HCT116 (cell line): ENCODE measurements at regions not wholly inside any gene's neighbourhood (a gene's known extent, or its start where the extent isn't known, plus 50 kb on each side); places are given as distances from the start of the nearest gene placed in this dataset.

ENCODE experiments used
- ATAC-seq: fragments of 200-7000 bp; cut with Tn5 transposase; 2 replicates; pipeline ENCODE4 v1.9.1; 2020; ENCODE audit warnings: mild to moderate bottlenecking, moderate library complexity
- BruUV-seq: library from RNA; stranded (reverse); fragments of 400-500 nt; replicated peaks from 2 replicates; lab custom pipeline; 2021; lab: Mats Ljungman, UMichigan
- CTCF ChIA-PET: fragments of 300-600 bp; sonication (Branson Sonifier 250); formaldehyde crosslinking; loops from one replicate; lab custom pipeline; 2021; ENCODE audit warnings: antibody characterized with exemption; lab: Charles Lee
- POLR2A ChIA-PET: fragments of 300-600, 350-600 bp; sonication (Branson Sonifier 250); formaldehyde crosslinking; loops from one replicate; lab custom pipeline; 2021; ENCODE audit warnings: antibody characterized with exemption; lab: Charles Lee
- RAD21 ChIA-PET, 2 experiments: fragments of 300-600 bp; sonication (Branson Sonifier 250); formaldehyde crosslinking; loops; one replicate each; lab custom pipeline; 2023; ENCODE audit warnings: low total read pairs in 2 of 2; ENCODE audit not compliant: uncharacterized antibody in 2 of 2, unreplicated experiment in 2 of 2, low non-redundant PET in 1 of 2; lab: Charles Lee
- DNase-seq: peaks from one replicate; pipeline ENCODE4 v3.0.0-alpha.2; 2010; ENCODE audit warnings: low read depth, low spot score
- H2AFZ ChIP-seq: fragments of 200-600 bp; shearing (Covaris generic), sonication (generic); 2 replicates; pipeline ENCODE4 v1.6.1; 2017; ENCODE audit warnings: low read depth, mixed run types, mixed read lengths, antibody characterized with exemption, low read length; ENCODE audit not compliant: poor library complexity, severe bottlenecking
- H3K27ac ChIP-seq: 2 replicates; pipeline ENCODE4 v1.5.1; 2012; ENCODE audit warnings: low read depth, low read length
- H3K27me3 ChIP-seq: fragments of 200-600 bp; sonication (generic); 2 replicates; pipeline ENCODE4 v1.6.1; 2016; ENCODE audit warnings: mixed run types, low read length, mixed read lengths; ENCODE audit not compliant: insufficient read depth
- H3K36me3 ChIP-seq, 2 experiments: fragments of 200-500 bp in 1 of 2; fragments of 200-600 bp in 1 of 2; sonication (Bioruptor generic) in 1 of 2; sonication (generic) in 1 of 2; 2 replicates each; pipeline versions ENCODE4 v1.5.1 to v1.6.1; 2014 to 2016; ENCODE audit warnings: low read length in 2 of 2, inconsistent platforms in 1 of 2, mixed read lengths in 1 of 2, mixed run types in 1 of 2; ENCODE audit not compliant: insufficient read depth in 2 of 2, control insufficient read depth in 1 of 2
- H3K4me1 ChIP-seq, 2 experiments: fragments of 200-600 bp in 1 of 2; sonication (generic) in 1 of 2; 2 replicates each; pipeline versions ENCODE4 v1.5.1 to v1.6.1; 2012 to 2017; ENCODE audit warnings: low read length in 2 of 2, inconsistent platforms in 1 of 2, mild to moderate bottlenecking in 1 of 2, mixed read lengths in 1 of 2, mixed run types in 1 of 2, moderate library complexity in 1 of 2; ENCODE audit not compliant: insufficient read depth in 2 of 2, control insufficient read depth in 1 of 2
- H3K4me2 ChIP-seq: fragments of 200-600 bp; sonication (generic); 2 replicates; pipeline ENCODE4 v1.6.1; 2017; ENCODE audit warnings: mixed run types, low read length, mixed read lengths
- H3K4me3 ChIP-seq, 2 experiments: fragments of 200-600 bp in 1 of 2; sonication (generic) in 1 of 2; replicated peaks in 1 of 2; 2 replicates each; pipeline ENCODE4 v1.5.1; 2011 to 2016; ENCODE audit warnings: low read length in 2 of 2, control low read depth in 1 of 2, low read depth in 1 of 2, mild to moderate bottlenecking in 1 of 2, mixed read lengths in 1 of 2, mixed run types in 1 of 2
- H3K79me2 ChIP-seq: fragments of 200-600 bp; sonication (generic); 2 replicates; pipeline ENCODE4 v1.6.1; 2017; ENCODE audit warnings: mild to moderate bottlenecking, mixed run types, low read length, moderate library complexity, mixed read lengths; ENCODE audit not compliant: insufficient read depth
- H3K9ac ChIP-seq: fragments of 200-600 bp; sonication (generic); 2 replicates; pipeline ENCODE4 v1.6.1; 2016; ENCODE audit warnings: low read length, mixed read lengths
- H3K9me2 ChIP-seq: fragments of 200-600 bp; sonication (generic), shearing (Covaris generic); 2 replicates; pipeline ENCODE4 v1.6.1; 2017; ENCODE audit warnings: mixed run types, mild to moderate bottlenecking, moderate library complexity; ENCODE audit not compliant: insufficient read depth
- H3K9me3 ChIP-seq, 2 experiments: fragments of 200-500 bp in 1 of 2; fragments of 200-600 bp in 1 of 2; sonication (Bioruptor generic) in 1 of 2; sonication (generic) in 1 of 2; 2 replicates each; pipeline ENCODE4 v1.6.1; 2014 to 2017; ENCODE audit warnings: low read length in 2 of 2, mixed read lengths in 2 of 2, inconsistent platforms in 1 of 2, low read depth in 1 of 2, mild to moderate bottlenecking in 1 of 2, mixed run types in 1 of 2, moderate library complexity in 1 of 2; ENCODE audit not compliant: control insufficient read depth in 1 of 2, insufficient read depth in 1 of 2
- H4K20me1 ChIP-seq: fragments of 200-600 bp; sonication (generic), shearing (Covaris generic); 2 replicates; pipeline ENCODE4 v1.6.1; 2017; ENCODE audit warnings: mixed run types, mild to moderate bottlenecking, moderate library complexity; ENCODE audit not compliant: insufficient read depth
- CBX3 ChIP-seq: IDR thresholded peaks from 2 replicates; pipeline ENCODE4 v1.6.1; 2012; ENCODE audit warnings: low read depth
- POLR2AphosphoS5 ChIP-seq: IDR thresholded peaks from 2 replicates; pipeline ENCODE4 v1.6.1; 2011; ENCODE audit warnings: mild to moderate bottlenecking, low read depth, low read length, moderate library complexity
- SP1 ChIP-seq: IDR thresholded peaks from 2 replicates; pipeline ENCODE4 v1.6.1; 2012; ENCODE audit warnings: low read depth
- ZFX ChIP-seq: fragments of 450-650 bp; IDR thresholded peaks from 2 replicates; pipeline ENCODE4 v1.6.1; 2017
- intact Hi-C: fragments of 100-400 bp; cut with micrococcal nuclease; formaldehyde crosslinking; loops from 2 replicates; pipeline ENCODE4 v1.10.0; 2022
- TF ChIP-seq, protein P1 (sequence below): IDR thresholded peaks from 2 replicates; pipeline ENCODE4 v1.6.1; 2012
- TF ChIP-seq, protein P2 (sequence below): IDR thresholded peaks from 2 replicates; pipeline ENCODE4 v1.6.1; 2012; ENCODE audit warnings: low read depth

DNA sequence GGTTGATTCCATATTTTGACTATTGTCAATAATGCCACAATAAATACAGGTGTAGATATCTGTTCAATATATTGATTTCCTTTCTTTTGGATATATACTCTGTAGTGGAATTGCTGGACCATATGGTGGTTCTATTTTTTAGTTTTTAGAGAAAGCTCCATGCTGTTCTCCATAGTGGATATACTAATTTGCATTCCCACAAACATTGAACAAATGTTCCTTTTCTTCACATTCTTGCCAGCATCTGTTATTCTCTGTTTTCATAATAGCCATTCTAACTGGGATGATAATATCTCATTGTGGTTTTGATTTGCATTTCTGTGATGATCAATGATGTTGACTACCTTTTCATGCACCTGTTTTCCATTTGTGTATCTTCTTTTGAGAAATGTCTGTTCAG lies 973.7 kb downstream of the REEP3 start:
- CTCF ChIA-PET: no interaction called here
- no peaks in the 10 kb centered on the region for H3K9me2 ChIP-seq
- H3K79me2 ChIP-seq: no peaks in the 10 kb centered on the region
- H3K27me3 ChIP-seq: no peaks in the 10 kb centered on the region
- RAD21 ChIA-PET: no interaction called here
- BruUV-seq: no TSS peak
- no peaks in the 10 kb centered on the region for H3K9me3 ChIP-seq
- POLR2A ChIA-PET: no interaction called here
- H3K9ac ChIP-seq: no peak overlapping the region
- ATAC-seq: no peak
- H4K20me1 ChIP-seq: no peaks in the 10 kb centered on the region
- H3K4me2 ChIP-seq: no peak overlapping the region
- intact Hi-C loops: no loop called here
- no peaks in the 10 kb centered on the region for H3K4me1 ChIP-seq
- H3K4me3 ChIP-seq: no peak overlapping the region
- no peak for TF ChIP-seq CBX3
- TF ChIP-seq, all 23 proteins: peak for 0
- Histone ChIP-seq H2AFZ (no peak overlapping the region), H3K27ac (no peak overlapping the region), H3K36me3 (no peaks in the 10 kb centered on the region)
- no peak for DNase-seq

DNA sequence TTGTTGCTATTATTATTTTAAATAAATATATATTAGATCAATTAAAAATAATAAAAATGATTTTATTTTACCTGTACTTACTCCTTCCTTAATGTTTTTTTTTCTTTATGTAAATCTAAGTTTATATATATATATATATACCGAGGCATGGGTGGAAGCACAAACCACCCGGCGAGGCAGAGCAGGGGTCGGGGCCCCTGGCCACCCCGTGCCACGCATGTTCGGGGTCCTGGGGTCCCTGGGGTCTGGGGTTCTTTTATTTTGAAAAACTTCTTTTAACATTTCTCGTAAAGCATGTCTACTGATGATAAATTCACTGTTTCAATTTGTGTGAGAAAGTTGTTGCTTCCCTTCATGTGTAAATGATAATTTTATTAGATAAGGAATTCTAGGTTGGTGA lies 976.1 kb downstream of the REEP3 start:
- Histone ChIP-seq H3K79me2 (no peaks in the 10 kb centered on the region), H3K9ac (no peak overlapping the region), H2AFZ (no peak overlapping the region), H3K9me3 (no peaks in the 10 kb centered on the region), H3K9me2 (no peaks in the 10 kb centered on the region), H3K4me2 (no peak overlapping the region), H3K4me3 (no peak overlapping the region), H3K27me3 (no peaks in the 10 kb centered on the region), H4K20me1 (no peaks in the 10 kb centered on the region), H3K4me1 (no peaks in the 10 kb centered on the region), H3K36me3 (no peaks in the 10 kb centered on the region), H3K27ac (no peak overlapping the region)
- BruUV-seq: no TSS peak
- CTCF ChIA-PET: no interaction called here
- ATAC-seq (no peak), DNase-seq (no peak)
- TF ChIP-seq ZFX (no peak), POLR2AphosphoS5 (no peak), SP1 (no peak)
- TF ChIP-seq, protein P1, sequence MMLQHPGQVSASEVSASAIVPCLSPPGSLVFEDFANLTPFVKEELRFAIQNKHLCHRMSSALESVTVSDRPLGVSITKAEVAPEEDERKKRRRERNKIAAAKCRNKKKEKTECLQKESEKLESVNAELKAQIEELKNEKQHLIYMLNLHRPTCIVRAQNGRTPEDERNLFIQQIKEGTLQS: no peak
- TF ChIP-seq, protein P2, sequence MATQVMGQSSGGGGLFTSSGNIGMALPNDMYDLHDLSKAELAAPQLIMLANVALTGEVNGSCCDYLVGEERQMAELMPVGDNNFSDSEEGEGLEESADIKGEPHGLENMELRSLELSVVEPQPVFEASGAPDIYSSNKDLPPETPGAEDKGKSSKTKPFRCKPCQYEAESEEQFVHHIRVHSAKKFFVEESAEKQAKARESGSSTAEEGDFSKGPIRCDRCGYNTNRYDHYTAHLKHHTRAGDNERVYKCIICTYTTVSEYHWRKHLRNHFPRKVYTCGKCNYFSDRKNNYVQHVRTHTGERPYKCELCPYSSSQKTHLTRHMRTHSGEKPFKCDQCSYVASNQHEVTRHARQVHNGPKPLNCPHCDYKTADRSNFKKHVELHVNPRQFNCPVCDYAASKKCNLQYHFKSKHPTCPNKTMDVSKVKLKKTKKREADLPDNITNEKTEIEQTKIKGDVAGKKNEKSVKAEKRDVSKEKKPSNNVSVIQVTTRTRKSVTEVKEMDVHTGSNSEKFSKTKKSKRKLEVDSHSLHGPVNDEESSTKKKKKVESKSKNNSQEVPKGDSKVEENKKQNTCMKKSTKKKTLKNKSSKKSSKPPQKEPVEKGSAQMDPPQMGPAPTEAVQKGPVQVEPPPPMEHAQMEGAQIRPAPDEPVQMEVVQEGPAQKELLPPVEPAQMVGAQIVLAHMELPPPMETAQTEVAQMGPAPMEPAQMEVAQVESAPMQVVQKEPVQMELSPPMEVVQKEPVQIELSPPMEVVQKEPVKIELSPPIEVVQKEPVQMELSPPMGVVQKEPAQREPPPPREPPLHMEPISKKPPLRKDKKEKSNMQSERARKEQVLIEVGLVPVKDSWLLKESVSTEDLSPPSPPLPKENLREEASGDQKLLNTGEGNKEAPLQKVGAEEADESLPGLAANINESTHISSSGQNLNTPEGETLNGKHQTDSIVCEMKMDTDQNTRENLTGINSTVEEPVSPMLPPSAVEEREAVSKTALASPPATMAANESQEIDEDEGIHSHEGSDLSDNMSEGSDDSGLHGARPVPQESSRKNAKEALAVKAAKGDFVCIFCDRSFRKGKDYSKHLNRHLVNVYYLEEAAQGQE: no peak
- intact Hi-C loops: no loop called here
- RAD21 ChIA-PET: no interaction called here
- POLR2A ChIA-PET: no interaction called here
